ENCODE measurements at regions not wholly inside any gene's neighbourhood (a gene's known extent, or its start where the extent isn't known, plus 50 kb on each side); places are given as distances from the start of the nearest gene placed in this dataset.

GRCh38 chr1:98373056-98373455 lies 288.5 kb upstream of the SNX7 start:
- no peaks in the 10 kb centered on the region for H3K9me3 ChIP-seq (ENCODE audit: control insufficient read depth, low read length)
- H3K9ac ChIP-seq (ENCODE audit: low read length), result no peak overlapping the region
- no peak overlapping the region for H3K4me3 ChIP-seq (ENCODE audit: insufficient read depth in 1 of 2, low read depth in 1 of 2, low read length in 2 of 2)
- no peak overlapping the region for H3K23ac ChIP-seq (ENCODE audit: low read length in 2 of 2)
- no peak overlapping the region for H3K27ac ChIP-seq (ENCODE audit: low read length, poor library complexity, severe bottlenecking)
- 100% methylated on average over 1 of the region's 2 CpGs for WGBS
- no peaks in the 10 kb centered on the region for H3K36me3 ChIP-seq (ENCODE audit: control insufficient read depth in 1 of 2, insufficient read depth in 2 of 2, low read depth in 1 of 2, low read length in 2 of 2)
- H4K8ac ChIP-seq (ENCODE audit: low read length), result no peak overlapping the region
- no peak overlapping the region for H2BK120ac ChIP-seq (ENCODE audit: low read depth, low read length)
- no peak for DNase-seq
- no peaks in the 10 kb centered on the region for H3K27me3 ChIP-seq (ENCODE audit: control insufficient read depth in 1 of 2, insufficient read depth in 1 of 2, low read length in 2 of 2)
- no peaks in the 10 kb centered on the region for H3K4me1 ChIP-seq (ENCODE audit: control insufficient read depth, insufficient read depth, low read depth, low read length)
- no peak overlapping the region for H3K4ac ChIP-seq (ENCODE audit: low read depth in 1 of 2, low read length in 2 of 2)
- H2BK12ac ChIP-seq (ENCODE audit: low read length in 2 of 2), result no peak overlapping the region
- no peak overlapping the region for H2AFZ ChIP-seq (ENCODE audit: low read depth, low read length)
- H3K79me1 ChIP-seq (replicated peaks; ENCODE audit: low read length, poor library complexity, severe bottlenecking), result no peaks in the 10 kb centered on the region
- no peak overlapping the region for H2BK15ac ChIP-seq (ENCODE audit: low read depth, poor library complexity, severe bottlenecking)
- no peak overlapping the region for H3K18ac ChIP-seq (ENCODE audit: low read depth in 1 of 2, low read length in 2 of 2)
- H4K91ac ChIP-seq (ENCODE audit: low read length), result no peak overlapping the region
- H2BK5ac ChIP-seq (ENCODE audit: low read depth, low read length, poor library complexity, severe bottlenecking), result no peak overlapping the region
- no peak overlapping the region for H3K14ac ChIP-seq (ENCODE audit: low read length in 2 of 2)
- no peak overlapping the region for H2AK5ac ChIP-seq (ENCODE audit: low read length, severe bottlenecking)
- no peak overlapping the region for H3K4me2 ChIP-seq (ENCODE audit: low read length, poor library complexity, severe bottlenecking)

GRCh38 chr1:98371764-98372163 lies 289.8 kb upstream of the SNX7 start:
- Histone ChIP-seq H3K79me1 (replicated peaks; ENCODE audit: low read length, poor library complexity, severe bottlenecking) (no peaks in the 10 kb centered on the region), H2AFZ (ENCODE audit: low read depth, low read length) (no peak overlapping the region), H3K27ac (ENCODE audit: low read length, poor library complexity, severe bottlenecking) (no peak overlapping the region), H3K9ac (ENCODE audit: low read length) (no peak overlapping the region), H2BK120ac (ENCODE audit: low read depth, low read length) (no peak overlapping the region), H2BK12ac (ENCODE audit: low read length in 2 of 2) (no peak overlapping the region), H4K8ac (ENCODE audit: low read length) (no peak overlapping the region), H3K23ac (ENCODE audit: low read length in 2 of 2) (no peak overlapping the region), H2AK5ac (ENCODE audit: low read length, severe bottlenecking) (no peak overlapping the region), H3K18ac (ENCODE audit: low read depth in 1 of 2, low read length in 2 of 2) (no peak overlapping the region), H3K4me3 (ENCODE audit: insufficient read depth in 1 of 2, low read depth in 1 of 2, low read length in 2 of 2) (no peak overlapping the region), H3K14ac (ENCODE audit: low read length in 2 of 2) (no peak overlapping the region), H2BK5ac (ENCODE audit: low read depth, low read length, poor library complexity, severe bottlenecking) (no peak overlapping the region), H3K4me2 (ENCODE audit: low read length, poor library complexity, severe bottlenecking) (no peak overlapping the region), H3K4me1 (ENCODE audit: control insufficient read depth, insufficient read depth, low read depth, low read length) (no peaks in the 10 kb centered on the region), H3K36me3 (ENCODE audit: control insufficient read depth in 1 of 2, insufficient read depth in 2 of 2, low read depth in 1 of 2, low read length in 2 of 2) (no peaks in the 10 kb centered on the region), H3K9me3 (ENCODE audit: control insufficient read depth, low read length) (no peaks in the 10 kb centered on the region), H4K91ac (ENCODE audit: low read length) (no peak overlapping the region), H3K27me3 (ENCODE audit: control insufficient read depth in 1 of 2, insufficient read depth in 1 of 2, low read length in 2 of 2) (no peaks in the 10 kb centered on the region), H3K4ac (ENCODE audit: low read depth in 1 of 2, low read length in 2 of 2) (no peak overlapping the region), H2BK15ac (ENCODE audit: low read depth, poor library complexity, severe bottlenecking) (no peak overlapping the region)
- no peak for DNase-seq

GRCh38 chr1:98369463-98369862 lies 292.1 kb upstream of the SNX7 start:
- Histone ChIP-seq H3K27ac (ENCODE audit: low read length, poor library complexity, severe bottlenecking) (no peak overlapping the region), H3K27me3 (ENCODE audit: control insufficient read depth in 1 of 2, insufficient read depth in 1 of 2, low read length in 2 of 2) (no peaks in the 10 kb centered on the region), H3K23ac (ENCODE audit: low read length in 2 of 2) (no peak overlapping the region), H3K9me3 (ENCODE audit: control insufficient read depth, low read length) (no peaks in the 10 kb centered on the region), H4K8ac (ENCODE audit: low read length) (no peak overlapping the region), H2AK5ac (ENCODE audit: low read length, severe bottlenecking) (no peak overlapping the region), H2BK5ac (ENCODE audit: low read depth, low read length, poor library complexity, severe bottlenecking) (no peak overlapping the region), H2AFZ (ENCODE audit: low read depth, low read length) (no peak overlapping the region), H2BK12ac (ENCODE audit: low read length in 2 of 2) (no peak overlapping the region), H3K14ac (ENCODE audit: low read length in 2 of 2) (no peak overlapping the region), H3K4me1 (ENCODE audit: control insufficient read depth, insufficient read depth, low read depth, low read length) (no peaks in the 10 kb centered on the region), H4K91ac (ENCODE audit: low read length) (no peak overlapping the region), H2BK120ac (ENCODE audit: low read depth, low read length) (no peak overlapping the region), H3K4me3 (ENCODE audit: insufficient read depth in 1 of 2, low read depth in 1 of 2, low read length in 2 of 2) (no peak overlapping the region), H3K79me1 (replicated peaks; ENCODE audit: low read length, poor library complexity, severe bottlenecking) (no peaks in the 10 kb centered on the region), H3K4ac (ENCODE audit: low read depth in 1 of 2, low read length in 2 of 2) (no peak overlapping the region), H3K4me2 (ENCODE audit: low read length, poor library complexity, severe bottlenecking) (no peak overlapping the region), H3K36me3 (ENCODE audit: control insufficient read depth in 1 of 2, insufficient read depth in 2 of 2, low read depth in 1 of 2, low read length in 2 of 2) (no peaks in the 10 kb centered on the region), H3K18ac (ENCODE audit: low read depth in 1 of 2, low read length in 2 of 2) (no peak overlapping the region), H3K9ac (ENCODE audit: low read length) (no peak overlapping the region), H2BK15ac (ENCODE audit: low read depth, poor library complexity, severe bottlenecking) (no peak overlapping the region)
- no peak for DNase-seq
- WGBS, result 92% methylated on average over 1 of the region's 1 CpG

GRCh38 chr1:98368995-98369394 lies 292.5 kb upstream of the SNX7 start:
- H3K36me3 ChIP-seq (ENCODE audit: control insufficient read depth in 1 of 2, insufficient read depth in 2 of 2, low read depth in 1 of 2, low read length in 2 of 2), result no peaks in the 10 kb centered on the region
- 86% methylated on average over 2 of the region's 3 CpGs for WGBS

More at GRCh38 chr1:98368995-98369394, 292.5 kb upstream of the SNX7 start:
- H3K4me3 ChIP-seq (ENCODE audit: insufficient read depth in 1 of 2, low read depth in 1 of 2, low read length in 2 of 2), result no peak overlapping the region
- H2AK5ac ChIP-seq (ENCODE audit: low read length, severe bottlenecking), result no peak overlapping the region
- no peak overlapping the region for H2BK12ac ChIP-seq (ENCODE audit: low read length in 2 of 2)
- H3K4ac ChIP-seq (ENCODE audit: low read depth in 1 of 2, low read length in 2 of 2), result no peak overlapping the region
- H4K91ac ChIP-seq (ENCODE audit: low read length), result no peak overlapping the region
- no peak overlapping the region for H4K8ac ChIP-seq (ENCODE audit: low read length)
- no peaks in the 10 kb centered on the region for H3K79me1 ChIP-seq (replicated peaks; ENCODE audit: low read length, poor library complexity, severe bottlenecking)
- no peak overlapping the region for H3K27ac ChIP-seq (ENCODE audit: low read length, poor library complexity, severe bottlenecking)
- H3K4me1 ChIP-seq (ENCODE audit: control insufficient read depth, insufficient read depth, low read depth, low read length), result no peaks in the 10 kb centered on the region
- H3K23ac ChIP-seq (ENCODE audit: low read length in 2 of 2), result no peak overlapping the region
- H2BK5ac ChIP-seq (ENCODE audit: low read depth, low read length, poor library complexity, severe bottlenecking), result no peak overlapping the region
- no peak overlapping the region for H3K4me2 ChIP-seq (ENCODE audit: low read length, poor library complexity, severe bottlenecking)
- H3K9ac ChIP-seq (ENCODE audit: low read length), result no peak overlapping the region
- no peaks in the 10 kb centered on the region for H3K9me3 ChIP-seq (ENCODE audit: control insufficient read depth, low read length)
- H2BK120ac ChIP-seq (ENCODE audit: low read depth, low read length), result no peak overlapping the region
- H3K27me3 ChIP-seq (ENCODE audit: control insufficient read depth in 1 of 2, insufficient read depth in 1 of 2, low read length in 2 of 2), result no peaks in the 10 kb centered on the region
- no peak overlapping the region for H2AFZ ChIP-seq (ENCODE audit: low read depth, low read length)
- DNase-seq, result no peak
- no peak overlapping the region for H3K14ac ChIP-seq (ENCODE audit: low read length in 2 of 2)
- H3K18ac ChIP-seq (ENCODE audit: low read depth in 1 of 2, low read length in 2 of 2), result no peak overlapping the region
- no peak overlapping the region for H2BK15ac ChIP-seq (ENCODE audit: low read depth, poor library complexity, severe bottlenecking)

Data from mesenchymal stem cell (in vitro differentiated cells and primary cell).